ENCODE measurements at regions not wholly inside any gene's neighbourhood (a gene's known extent, or its start where the extent isn't known, plus 50 kb on each side); places are given as distances from the start of the nearest gene placed in this dataset.

GRCh38 chr6:169132352-169132940 is 121.2 kb downstream of the THBS2 start:
- DNase-seq: no peak
- Histone ChIP-seq H3K4me1 (no peaks in the 10 kb centered on the region), H3K36me3 (replicated peaks in 1 of 2; ENCODE audit: insufficient read depth in 1 of 2, low read depth in 2 of 2) (no peaks in the 10 kb centered on the region), H3K27me3 (no peaks in the 10 kb centered on the region), H3K9me3 (no peaks in the 10 kb centered on the region), H3K27ac (no peak overlapping the region), H3K4me3 (no peak overlapping the region)
- 70 to 74% methylated on average over 3 of the region's 3 CpGs for WGBS, 2 donors
- TF ChIP-seq POLR2A (IDR thresholded peaks at IDR 0.05) (no peak), CTCF (IDR thresholded peaks at IDR 0.05) (no peak)
- intact Hi-C loops (cut with DNase I): no loop called here
- ATAC-seq: no peak

- TF ChIP-seq CTCF (IDR thresholded peaks at IDR 0.05): no peak
- TF ChIP-seq POLR2A (IDR thresholded peaks at IDR 0.05): no peak
- 74 to 90% methylated on average over 3 of the region's 3 CpGs for WGBS, 2 donors
Measured at GRCh38 chr6:169131390-169131789, 122.3 kb downstream of the THBS2 start.

GRCh38 chr6:169130113-169130512 is 123.5 kb downstream of the THBS2 start:
- H3K27ac ChIP-seq: no peak overlapping the region
- DNase-seq (no peak), ATAC-seq (no peak)
- intact Hi-C loops (cut with DNase I): no loop called here
- no peaks in the 10 kb centered on the region for H3K36me3 ChIP-seq (replicated peaks in 1 of 2; ENCODE audit: insufficient read depth in 1 of 2, low read depth in 2 of 2)
- H3K4me1 ChIP-seq: no peaks in the 10 kb centered on the region
- 49% methylated on average over 3 of the region's 3 CpGs for WGBS, 2 donors
- TF ChIP-seq CTCF (IDR thresholded peaks at IDR 0.05) (no peak), POLR2A (IDR thresholded peaks at IDR 0.05) (no peak)
- no peaks in the 10 kb centered on the region for H3K27me3 ChIP-seq
- no peaks in the 10 kb centered on the region for H3K9me3 ChIP-seq
- no peak overlapping the region for H3K4me3 ChIP-seq

More at GRCh38 chr6:169131390-169131789, 122.3 kb downstream of the THBS2 start:
- Histone ChIP-seq H3K9me3 (no peaks in the 10 kb centered on the region), H3K27me3 (no peaks in the 10 kb centered on the region), H3K4me1 (no peaks in the 10 kb centered on the region), H3K27ac (no peak overlapping the region), H3K4me3 (no peak overlapping the region), H3K36me3 (replicated peaks in 1 of 2; ENCODE audit: insufficient read depth in 1 of 2, low read depth in 2 of 2) (no peaks in the 10 kb centered on the region)
- intact Hi-C loops (cut with DNase I): no loop called here
- ATAC-seq (no peak), DNase-seq (no peak)

- H3K4me3 ChIP-seq: no peak overlapping the region
- no peak for TF ChIP-seq CTCF (IDR thresholded peaks at IDR 0.05)
- TF ChIP-seq POLR2A (IDR thresholded peaks at IDR 0.05): no peak
- H3K36me3 ChIP-seq (replicated peaks in 1 of 2; ENCODE audit: insufficient read depth in 1 of 2, low read depth in 2 of 2): no peaks in the 10 kb centered on the region
- H3K27me3 ChIP-seq: no peaks in the 10 kb centered on the region
- intact Hi-C loops (cut with DNase I): no loop called here
- no peak for ATAC-seq
- DNase-seq: no peak
- H3K9me3 ChIP-seq: no peaks in the 10 kb centered on the region
- no peaks in the 10 kb centered on the region for H3K4me1 ChIP-seq
- H3K27ac ChIP-seq: no peak overlapping the region
- 69 to 76% methylated on average over 3 of the region's 3 CpGs for WGBS, 2 donors
Measured at GRCh38 chr6:169121013-169121412, 132.6 kb downstream of the THBS2 start.

- no peak for TF ChIP-seq CTCF (IDR thresholded peaks at IDR 0.05)
- no peak for TF ChIP-seq POLR2A (IDR thresholded peaks at IDR 0.05)
- no peaks in the 10 kb centered on the region for H3K27me3 ChIP-seq
- DNase-seq: no peak
- no peak for ATAC-seq
- H3K27ac ChIP-seq: no peak overlapping the region
- H3K4me1 ChIP-seq: no peaks in the 10 kb centered on the region
- intact Hi-C loops (cut with DNase I): no loop called here
- no peaks in the 10 kb centered on the region for H3K36me3 ChIP-seq (replicated peaks in 1 of 2; ENCODE audit: insufficient read depth in 1 of 2, low read depth in 2 of 2)
- no peaks in the 10 kb centered on the region for H3K9me3 ChIP-seq
- H3K4me3 ChIP-seq: no peak overlapping the region
- WGBS, 2 donors: 74 to 88% methylated on average over 1 of the region's 1 CpG
Measured at GRCh38 chr6:169119669-169120068, 134.0 kb downstream of the THBS2 start.

Measured in body of pancreas (tissue), 4 donors.